ENCODE measurements at regions not wholly inside any gene's neighbourhood (a gene's known extent, or its start where the extent isn't known, plus 50 kb on each side); places are given as distances from the start of the nearest gene placed in this dataset.

DNA sequence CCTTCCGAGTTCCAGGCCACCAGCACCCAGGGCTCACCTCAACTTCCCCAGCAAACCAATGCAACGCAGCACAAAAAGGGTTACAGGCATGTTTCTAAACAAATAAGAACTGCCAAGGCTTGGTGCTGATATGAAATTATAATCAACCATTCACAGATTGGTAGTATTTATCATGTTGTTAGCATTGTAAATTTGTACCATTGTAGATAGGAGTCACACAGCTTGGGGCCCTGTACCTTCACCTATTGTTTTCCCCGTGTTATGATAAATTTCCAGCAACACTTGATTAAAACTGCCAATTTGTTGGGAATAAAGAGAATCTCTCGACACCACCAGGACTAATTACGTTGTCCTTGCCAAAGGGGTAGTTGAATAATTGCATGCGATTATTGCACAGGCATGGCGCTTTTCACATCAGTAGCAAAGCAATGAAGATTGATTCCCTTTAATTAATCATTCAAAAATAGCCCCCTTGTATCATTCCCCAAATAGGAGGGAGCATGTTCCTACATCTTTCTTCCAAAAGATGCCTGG, 454.1 kb downstream of the ZNF608 start:
- no peak for DNase-seq

- DNase-seq = no peak
These were observed 456.7 kb downstream of the ZNF608 start for GRCh38 chr5:124289641-124290311.

DNA sequence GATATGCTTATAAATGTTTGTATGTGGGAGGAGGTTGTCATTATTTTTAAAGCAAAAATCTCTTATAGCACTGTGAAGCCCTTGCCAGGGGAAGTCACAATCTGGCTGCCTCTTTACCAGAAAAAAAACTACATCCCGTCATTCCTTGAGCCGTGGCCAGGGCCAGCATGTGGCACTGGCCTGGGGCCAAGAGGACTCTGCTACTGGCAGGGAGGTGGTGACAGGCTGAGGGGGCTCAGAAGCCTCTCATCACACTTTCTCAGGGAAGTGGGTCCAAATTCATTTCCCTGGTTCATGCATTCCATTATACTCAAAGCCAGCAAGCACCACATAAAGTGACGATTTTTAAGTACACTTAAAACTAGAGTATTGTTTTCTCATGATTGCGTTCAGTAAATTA, 457.3 kb downstream of the ZNF608 start:
- no peak for DNase-seq

DNA sequence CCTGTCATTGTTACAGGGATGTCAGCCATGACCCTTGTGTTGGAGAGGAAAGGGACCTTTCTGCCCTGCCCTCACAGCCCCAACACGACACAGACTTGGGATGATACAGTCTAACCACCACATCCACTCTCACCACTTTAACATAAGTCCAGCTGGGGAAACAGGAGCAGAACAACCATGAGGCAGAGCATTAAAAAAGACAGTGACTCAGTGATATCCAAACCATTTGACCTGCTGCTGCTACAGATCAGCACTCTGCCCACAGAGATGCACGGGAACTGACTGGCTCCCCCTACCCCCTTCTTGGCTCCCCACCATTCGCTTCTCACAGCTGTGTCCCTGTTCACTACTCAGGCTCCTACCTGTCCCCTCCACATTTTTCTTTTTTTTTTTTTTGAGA, 458.6 kb downstream of the ZNF608 start:
- no peak for DNase-seq

- no peak for DNase-seq
These were observed 460.7 kb downstream of the ZNF608 start for GRCh38 chr5:124285733-124286132.

DNA sequence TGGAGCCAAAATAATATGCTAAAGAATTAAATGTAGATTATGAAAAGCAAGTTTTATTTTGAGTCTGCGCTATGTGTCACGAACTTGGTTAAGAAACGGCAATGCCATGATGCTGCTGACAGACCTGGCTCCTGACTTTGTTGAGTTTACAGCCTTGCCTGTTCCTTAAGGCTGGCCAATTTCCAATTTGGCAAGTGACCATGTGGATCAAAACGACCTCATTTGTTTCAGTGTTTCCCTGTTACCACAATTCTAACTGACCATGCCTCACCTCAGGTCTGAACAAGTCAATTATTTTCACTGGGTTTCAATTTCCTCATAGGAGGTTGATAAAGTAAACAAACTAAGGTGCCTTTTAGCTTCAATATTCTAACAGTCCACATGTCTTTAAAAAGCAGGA, 461.4 kb downstream of the ZNF608 start:
- no peak for DNase-seq

DNA sequence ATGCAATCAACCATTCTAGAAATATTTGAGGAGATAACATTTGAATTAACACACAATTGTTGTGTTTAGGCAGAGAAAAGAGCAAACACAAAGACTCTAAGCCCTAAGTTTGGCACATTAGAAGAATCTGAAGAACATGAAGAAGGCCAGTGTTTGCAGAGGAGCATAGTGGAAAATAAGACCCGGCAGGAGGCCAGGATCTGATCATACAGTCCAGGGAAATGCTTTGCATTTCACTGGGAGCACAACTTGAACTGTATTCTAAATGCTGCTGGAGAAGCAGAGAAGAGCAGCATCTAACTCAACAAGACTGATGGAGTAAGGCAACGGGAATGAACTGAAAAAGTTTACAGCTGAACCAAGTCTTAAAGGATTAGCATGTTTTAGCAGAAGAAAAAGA, 463.4 kb downstream of the ZNF608 start:
- no peak for DNase-seq

GRCh38 chr5:124280079-124280478, 466.4 kb downstream of the ZNF608 start:
- no peak for DNase-seq

GRCh38 chr5:124279146-124279876, 467.1 kb downstream of the ZNF608 start:
- no peak for DNase-seq

- DNase-seq = no peak
These were observed 467.8 kb downstream of the ZNF608 start for GRCh38 chr5:124278636-124279035.

GRCh38 chr5:124277767-124278545, 468.5 kb downstream of the ZNF608 start:
- DNase-seq = no peak

- no peak for DNase-seq
These were observed 470.3 kb downstream of the ZNF608 start for GRCh38 chr5:124276166-124276565.

- no peak for DNase-seq
These were observed 471.5 kb downstream of the ZNF608 start for GRCh38 chr5:124274949-124275348.

GRCh38 chr5:124264499-124264898, 481.9 kb downstream of the ZNF608 start:
- no peak for DNase-seq

- DNase-seq = no peak
These were observed 482.6 kb downstream of the ZNF608 start for GRCh38 chr5:124263680-124264491.

- no peak for DNase-seq
These were observed 483.4 kb downstream of the ZNF608 start for GRCh38 chr5:124262991-124263571.

- no peak for DNase-seq
These were observed 484.0 kb downstream of the ZNF608 start for GRCh38 chr5:124262470-124262869.

GRCh38 chr5:124261848-124262247, 484.6 kb downstream of the ZNF608 start:
- DNase-seq = no peak

DNA sequence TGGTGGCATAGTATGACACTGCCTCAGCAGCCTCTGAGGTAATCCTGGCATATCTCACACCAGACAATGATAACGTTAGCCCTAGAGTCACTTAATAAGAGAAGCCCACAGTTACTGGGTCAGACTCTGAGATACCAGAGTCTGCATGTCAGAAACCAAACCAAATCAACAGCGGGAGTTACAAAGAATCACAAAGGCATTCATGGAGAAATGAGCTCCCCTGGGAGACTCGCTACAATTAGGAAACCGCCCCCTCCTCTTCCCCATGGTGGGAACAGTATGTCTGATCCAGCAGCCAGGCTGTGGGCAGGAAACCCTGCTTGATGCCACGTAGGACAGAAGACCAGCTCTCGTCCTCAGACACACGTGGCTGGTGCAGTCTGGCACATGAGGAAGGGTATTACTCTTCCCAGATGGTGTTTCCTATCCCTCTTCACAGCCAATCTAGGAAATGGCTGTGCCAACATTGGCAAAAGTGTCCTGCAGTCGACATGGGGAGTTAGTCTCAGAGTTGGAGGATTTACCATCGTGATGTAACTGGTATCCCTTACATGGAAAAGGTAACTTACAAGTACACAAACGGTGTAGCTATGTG, 485.4 kb downstream of the ZNF608 start:
- no peak for DNase-seq

DNA sequence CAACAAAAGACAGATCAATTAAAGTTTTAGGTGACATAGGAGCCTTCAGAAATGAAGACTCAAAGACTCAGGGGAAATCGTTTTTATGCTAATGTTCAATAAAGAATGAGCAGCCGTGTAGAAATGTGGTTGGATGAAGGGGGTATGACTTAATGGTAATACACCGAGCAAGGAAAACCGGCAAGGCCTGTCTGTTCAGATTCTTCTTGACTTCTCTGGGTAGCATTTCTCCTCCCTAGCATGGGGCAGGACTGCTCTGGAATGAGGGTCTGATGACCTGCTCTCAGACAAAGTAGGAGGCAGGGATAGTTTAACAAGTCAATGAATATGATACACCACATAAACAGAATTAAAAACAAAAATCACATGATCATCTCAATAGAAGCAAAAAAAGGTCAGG, 487.4 kb downstream of the ZNF608 start:
- DNase-seq = no peak

- DNase-seq = no peak
These were observed 489.4 kb downstream of the ZNF608 start for GRCh38 chr5:124257048-124257447.

Data from CD4-positive, alpha-beta T cell treated with Interleukin-4 for 1 hour (primary cell).